ENCODE measurements at regions not wholly inside any gene's neighbourhood (a gene's known extent, or its start where the extent isn't known, plus 50 kb on each side); places are given as distances from the start of the nearest gene placed in this dataset.

GRCh38 chrX:9378980-9379696 lies 85.7 kb upstream of the TBL1X start:
- Mint-ChIP-seq H3K9me3 (ENCODE audit: insufficient read depth) (no peaks in the 10 kb centered on the region), H3K27ac (no peak overlapping the region), H3K4me3 (no peak overlapping the region), H3K27me3 (peaks cover 3% of the 10 kb centered on the region), H3K4me1 (no peaks in the 10 kb centered on the region)
- Histone ChIP-seq H3K79me2 (ENCODE audit: control insufficient read depth, insufficient read depth, low read length) (no peaks in the 10 kb centered on the region), H4K20me1 (ENCODE audit: control insufficient read depth, insufficient read depth, low read length, poor library complexity, severe bottlenecking) (no peaks in the 10 kb centered on the region), H3K27me3 (replicated peaks in 1 of 4; ENCODE audit: control extremely low read depth in 1 of 4, control insufficient read depth in 3 of 4, insufficient read depth in 4 of 4, low read length in 3 of 4) (no peaks in the 10 kb centered on the region), H2AFZ (ENCODE audit: insufficient read depth, low read depth, low read length, poor library complexity, severe bottlenecking) (no peak overlapping the region), H3K4me3 (ENCODE audit: control extremely low read depth in 1 of 5, extremely low read depth in 1 of 5, insufficient read depth in 1 of 5, low read depth in 2 of 5, low read length in 4 of 5) (no peak overlapping the region), H3K4me2 (replicated peaks; ENCODE audit: low read depth, low read length, poor library complexity, severe bottlenecking) (no peak overlapping the region), H3K36me3 (replicated peaks in 1 of 2; ENCODE audit: control extremely low read depth in 1 of 2, control insufficient read depth in 1 of 2, extremely low read depth in 1 of 2, insufficient read depth in 2 of 2, low read length in 1 of 2) (no peaks in the 10 kb centered on the region), H3K9ac (ENCODE audit: low read length) (no peak overlapping the region), H3K27ac (ENCODE audit: low read length in 2 of 2) (no peak overlapping the region), H3K9me3 (ENCODE audit: control extremely low read depth in 1 of 3, control insufficient read depth in 2 of 3, insufficient read depth in 1 of 3, low read length in 2 of 3) (no peaks in the 10 kb centered on the region), H3K4me1 (ENCODE audit: control insufficient read depth in 2 of 2, insufficient read depth in 2 of 2, low read length in 2 of 2) (no peaks in the 10 kb centered on the region)
- no peak for ATAC-seq (ENCODE audit: low read depth)
- TF ChIP-seq EZH2 (IDR thresholded peaks at IDR 0.05; ENCODE audit: borderline replicate concordance, insufficient read depth, low read depth, low read length, poor library complexity, severe bottlenecking), result no peak
- no peak for TF ChIP-seq CTCF (IDR thresholded peaks at IDR 0.05)
- no peak for DNase-seq
- ChIA-PET POLR2A (no interaction called here), CTCF (no interaction called here)
- no CpG with 5 or more reads among the region's 7 CpGs for WGBS (ENCODE audit: insufficient coverage)
- intact Hi-C loops (cut with micrococcal nuclease), result no loop called here

- no peak overlapping the region for H3K4me3 Mint-ChIP-seq
- no peak for ATAC-seq (ENCODE audit: low read depth)
Observed at GRCh38 chrX:9379697-9380551, 84.9 kb upstream of the TBL1X start.

More at GRCh38 chrX:9379697-9380551, 84.9 kb upstream of the TBL1X start:
- Histone ChIP-seq H4K20me1 (ENCODE audit: control insufficient read depth, insufficient read depth, low read length, poor library complexity, severe bottlenecking) (no peaks in the 10 kb centered on the region), H3K27ac (ENCODE audit: low read length in 2 of 2) (no peak overlapping the region), H3K4me1 (ENCODE audit: control insufficient read depth in 2 of 2, insufficient read depth in 2 of 2, low read length in 2 of 2) (no peaks in the 10 kb centered on the region), H2AFZ (ENCODE audit: insufficient read depth, low read depth, low read length, poor library complexity, severe bottlenecking) (no peak overlapping the region), H3K36me3 (replicated peaks in 1 of 2; ENCODE audit: control extremely low read depth in 1 of 2, control insufficient read depth in 1 of 2, extremely low read depth in 1 of 2, insufficient read depth in 2 of 2, low read length in 1 of 2) (no peaks in the 10 kb centered on the region), H3K9me3 (ENCODE audit: control extremely low read depth in 1 of 3, control insufficient read depth in 2 of 3, insufficient read depth in 1 of 3, low read length in 2 of 3) (no peaks in the 10 kb centered on the region), H3K4me2 (replicated peaks; ENCODE audit: low read depth, low read length, poor library complexity, severe bottlenecking) (no peak overlapping the region), H3K4me3 (ENCODE audit: control extremely low read depth in 1 of 5, extremely low read depth in 1 of 5, insufficient read depth in 1 of 5, low read depth in 2 of 5, low read length in 4 of 5) (no peak overlapping the region), H3K9ac (ENCODE audit: low read length) (no peak overlapping the region), H3K27me3 (replicated peaks in 1 of 4; ENCODE audit: control extremely low read depth in 1 of 4, control insufficient read depth in 3 of 4, insufficient read depth in 4 of 4, low read length in 3 of 4) (no peaks in the 10 kb centered on the region), H3K79me2 (ENCODE audit: control insufficient read depth, insufficient read depth, low read length) (no peaks in the 10 kb centered on the region)
- Mint-ChIP-seq H3K27me3 (peaks cover 3% of the 10 kb centered on the region), H3K27ac (no peak overlapping the region), H3K4me1 (no peaks in the 10 kb centered on the region), H3K9me3 (ENCODE audit: insufficient read depth) (no peaks in the 10 kb centered on the region)
- CTCF ChIA-PET, result no interaction called here
- POLR2A ChIA-PET, result interaction anchor here (0.6 kb wide), 1 partner anchor 47 kb away, joined by 4 read pairs; no protein-coding TSS in a partner anchor
- no peak for DNase-seq
- intact Hi-C loops (cut with micrococcal nuclease), result no loop called here
- WGBS (ENCODE audit: insufficient coverage), result no CpG with 5 or more reads among the region's 10 CpGs
- TF ChIP-seq CTCF (IDR thresholded peaks at IDR 0.05), result no peak
- TF ChIP-seq EZH2 (IDR thresholded peaks at IDR 0.05; ENCODE audit: borderline replicate concordance, insufficient read depth, low read depth, low read length, poor library complexity, severe bottlenecking), result no peak

Data from B cell (primary cell).